A172 (cell line): ENCODE measurements at regions not wholly inside any gene's neighbourhood (a gene's known extent, or its start where the extent isn't known, plus 50 kb on each side); places are given as distances from the start of the nearest gene placed in this dataset.

Experiments used
- DNase-seq: peaks from one replicate; pipeline ENCODE4 v3.0.0-alpha.2; 2015; ENCODE audit warnings: low spot score

DNA sequence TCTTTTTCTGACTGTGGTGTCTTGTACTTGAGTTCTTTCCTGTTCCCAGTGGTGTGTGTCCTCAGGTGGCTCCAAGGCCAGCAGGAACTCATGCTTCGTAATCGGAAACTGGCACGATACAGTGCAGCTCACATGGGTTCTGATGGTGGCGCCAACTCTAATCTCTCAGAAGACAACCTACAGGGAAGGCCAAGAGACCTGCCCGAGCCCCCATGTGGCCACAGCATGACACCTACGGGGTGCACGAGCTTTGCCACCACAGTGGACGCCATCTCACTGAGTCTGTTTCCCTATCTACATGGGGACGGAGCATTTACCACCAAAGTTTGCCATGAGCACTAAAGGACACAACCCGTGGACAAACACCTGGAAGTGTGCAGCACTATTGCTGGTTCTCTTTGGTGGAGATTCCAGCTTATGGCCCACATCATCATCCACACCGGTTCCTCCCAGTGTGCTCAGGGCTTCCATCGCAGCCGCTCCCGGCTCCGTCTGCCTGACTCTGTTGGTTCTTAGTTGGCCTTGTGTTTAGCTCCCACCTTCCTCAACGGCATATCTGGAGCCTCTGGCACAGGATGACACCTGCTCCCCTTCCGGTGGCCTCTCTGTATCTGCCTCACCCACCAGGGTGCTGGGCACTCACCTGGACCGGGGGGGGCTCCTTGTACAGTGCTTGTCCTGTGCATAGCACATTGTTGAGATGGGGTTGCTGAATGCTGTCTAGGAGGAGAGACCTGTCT is 586.6 kb upstream of the MKI67 start:
- DNase-seq, result no peak

DNA sequence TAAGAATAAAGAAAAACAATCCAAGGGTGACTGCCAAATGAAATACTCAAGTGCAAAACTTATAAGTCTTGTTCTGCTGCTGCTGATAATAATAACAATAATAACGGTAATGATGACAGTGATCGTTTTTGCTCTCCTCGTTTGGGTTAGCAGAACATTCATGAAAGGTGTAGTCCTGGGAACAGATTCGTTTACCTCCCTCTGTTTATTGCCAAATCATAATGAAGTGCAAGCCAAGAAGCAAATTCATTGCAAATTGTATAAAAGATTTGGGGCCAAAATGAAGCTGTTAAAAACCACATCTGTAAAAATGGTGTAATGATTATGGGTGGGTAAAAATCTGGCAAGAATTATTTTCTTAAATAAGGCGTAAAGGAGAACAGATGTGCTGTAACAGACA is 587.2 kb upstream of the MKI67 start:
- DNase-seq, result no peak

DNA sequence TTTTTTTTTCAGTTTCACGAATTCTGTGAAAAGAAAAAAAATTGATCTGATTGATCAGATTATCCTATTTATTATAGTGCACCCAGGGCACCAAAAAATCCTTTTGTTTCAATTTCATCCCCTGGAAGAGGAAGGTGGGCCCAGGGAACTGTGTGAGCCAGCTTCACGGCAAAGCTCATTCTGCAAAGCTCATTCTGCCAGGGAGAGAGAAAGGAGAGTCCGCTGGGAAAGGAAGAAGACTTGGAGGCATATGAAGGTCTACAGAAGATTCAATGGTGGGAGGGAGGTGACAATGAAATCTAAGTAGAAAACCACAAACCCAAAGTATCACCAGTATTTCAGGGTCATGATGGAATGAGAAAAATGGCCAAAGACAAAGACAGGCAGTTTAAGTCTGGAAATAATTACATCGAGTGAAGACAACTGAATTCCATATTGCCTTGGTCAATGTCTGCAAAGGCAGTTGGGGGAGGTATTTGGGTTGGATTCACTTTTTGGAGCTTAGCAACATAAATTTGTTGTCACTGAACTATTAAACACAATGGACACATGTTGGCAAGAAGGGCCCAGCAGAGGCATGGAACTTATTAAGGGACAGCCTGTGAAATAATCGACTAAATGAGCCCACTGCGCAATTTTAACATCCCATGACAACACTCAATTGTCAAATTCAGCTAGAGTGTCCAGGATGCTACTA is 587.8 kb upstream of the MKI67 start:
- no peak for DNase-seq

DNA sequence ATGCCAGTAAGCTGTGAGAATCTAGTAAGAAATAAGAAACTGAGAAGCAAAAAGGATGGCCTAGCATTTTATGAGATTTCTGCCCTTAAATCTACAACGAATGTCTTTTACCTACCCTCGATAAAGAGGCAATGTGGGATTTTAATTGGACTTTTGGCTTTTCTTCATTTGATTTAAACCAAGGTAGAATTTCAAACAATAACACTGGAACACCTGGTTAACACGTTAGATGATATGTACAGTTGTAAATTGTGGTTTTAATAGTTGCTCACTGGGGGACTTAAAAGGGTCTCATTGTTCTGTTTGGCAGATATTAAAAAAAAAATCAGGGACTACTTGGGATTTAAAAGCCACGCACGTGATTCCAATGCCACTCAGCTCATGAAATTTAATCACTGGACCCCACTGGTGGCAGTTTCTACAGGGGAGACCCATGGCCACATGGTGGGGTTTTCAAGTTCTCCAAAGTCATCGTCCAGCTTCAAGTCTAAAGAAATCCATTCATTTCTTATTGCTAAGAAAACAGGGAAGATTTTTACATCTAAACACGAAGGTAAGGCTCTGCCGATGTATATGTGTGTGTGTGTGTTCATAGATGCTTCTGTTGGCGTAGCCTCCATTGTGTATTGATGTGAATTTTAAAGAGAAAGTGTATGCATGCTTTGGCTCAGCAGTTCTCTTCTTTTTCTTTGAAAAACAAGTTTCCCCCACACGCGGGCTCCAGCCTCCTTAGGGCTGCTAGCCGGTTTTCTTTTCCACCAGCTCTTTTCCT is 588.6 kb upstream of the MKI67 start:
- no peak for DNase-seq

DNA sequence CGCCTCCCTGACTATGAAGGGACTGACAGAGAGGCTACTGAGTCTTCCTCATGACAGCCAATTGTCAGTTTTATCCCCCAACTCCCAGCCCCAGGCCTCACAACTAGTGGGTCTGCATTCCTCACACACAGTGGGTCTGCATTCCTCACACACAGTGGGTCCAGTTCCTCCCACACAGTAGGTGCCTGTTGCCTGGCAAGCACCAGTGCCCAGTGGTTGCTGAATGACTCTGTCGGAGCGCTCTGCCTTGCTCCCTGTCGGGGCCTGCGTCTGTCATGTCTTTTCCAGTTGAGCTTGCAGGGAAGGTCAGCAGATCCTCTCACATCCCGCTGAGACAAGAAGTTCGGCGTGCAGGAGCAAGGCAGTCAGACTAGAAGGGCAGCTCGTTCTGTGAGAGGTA is 590.0 kb upstream of the MKI67 start:
- DNase-seq, result no peak

DNA sequence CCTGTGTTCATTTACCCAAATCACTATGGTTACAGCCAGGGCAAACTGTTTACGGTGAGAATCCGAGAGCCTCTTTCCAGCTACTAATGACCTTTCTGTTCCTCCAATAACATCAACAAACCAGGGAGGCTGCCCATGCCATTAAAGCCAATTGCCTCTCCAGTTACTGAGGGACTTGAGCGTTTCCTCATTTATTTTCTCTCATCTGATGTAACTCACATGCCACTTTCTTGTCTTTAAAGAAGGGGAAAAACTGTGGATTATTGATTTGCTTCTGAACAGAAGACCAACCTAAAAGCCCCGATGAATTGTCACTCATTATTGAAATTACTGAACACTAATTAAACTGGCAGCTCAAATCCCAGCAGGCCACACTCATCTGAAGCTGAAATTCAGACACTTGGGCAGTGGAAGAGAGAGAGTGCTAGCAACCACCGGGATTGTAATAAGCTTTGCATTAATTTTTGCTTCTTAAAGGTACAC is 595.8 kb upstream of the MKI67 start:
- no peak for DNase-seq

DNA sequence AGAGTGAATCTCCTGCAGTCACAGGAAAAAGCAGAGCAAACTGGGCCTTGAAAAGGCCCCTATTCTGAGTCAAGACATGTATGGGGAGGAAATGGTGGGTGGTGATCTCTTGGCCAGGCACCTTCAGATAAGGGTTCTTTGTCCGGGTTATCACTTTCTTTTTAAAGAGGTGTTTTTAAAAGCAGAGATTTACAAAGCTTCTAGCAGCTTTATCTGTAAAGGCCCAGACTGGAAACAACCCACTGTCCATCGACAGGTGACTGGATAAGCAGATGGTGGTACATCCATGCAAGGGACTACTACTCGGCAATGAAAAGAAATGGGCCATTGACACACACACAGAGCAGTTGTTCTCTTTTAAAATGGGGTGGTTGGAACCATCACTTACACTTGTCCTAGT is 596.7 kb upstream of the MKI67 start:
- DNase-seq, result no peak

DNA sequence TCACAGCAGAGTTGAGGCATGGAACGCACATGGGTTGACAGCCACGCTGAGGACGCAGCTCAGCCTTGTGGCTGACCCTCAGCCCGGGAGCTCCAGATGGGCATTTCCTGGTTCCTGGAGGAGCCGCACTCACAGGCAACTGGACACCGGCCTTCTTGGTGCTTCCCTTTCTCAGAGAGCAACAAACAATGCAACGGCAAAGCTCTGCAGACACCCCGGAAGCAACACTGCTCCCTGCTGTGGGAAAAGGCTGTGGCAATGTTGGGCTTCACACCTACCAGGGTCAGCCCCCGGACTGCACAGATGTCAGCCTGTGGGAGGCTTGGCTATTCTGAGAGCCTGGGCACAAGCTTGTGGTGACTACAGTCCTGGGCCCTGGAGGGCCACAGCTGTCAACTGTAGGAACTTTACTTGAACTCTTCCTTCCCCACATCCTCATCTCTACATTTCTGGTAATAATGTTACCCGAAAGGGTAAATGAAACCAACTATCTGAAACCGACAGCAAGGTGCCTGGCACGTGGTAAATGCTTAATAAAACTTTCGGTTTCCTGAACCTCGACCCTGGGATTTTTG is 597.5 kb upstream of the MKI67 start:
- no peak for DNase-seq

DNA sequence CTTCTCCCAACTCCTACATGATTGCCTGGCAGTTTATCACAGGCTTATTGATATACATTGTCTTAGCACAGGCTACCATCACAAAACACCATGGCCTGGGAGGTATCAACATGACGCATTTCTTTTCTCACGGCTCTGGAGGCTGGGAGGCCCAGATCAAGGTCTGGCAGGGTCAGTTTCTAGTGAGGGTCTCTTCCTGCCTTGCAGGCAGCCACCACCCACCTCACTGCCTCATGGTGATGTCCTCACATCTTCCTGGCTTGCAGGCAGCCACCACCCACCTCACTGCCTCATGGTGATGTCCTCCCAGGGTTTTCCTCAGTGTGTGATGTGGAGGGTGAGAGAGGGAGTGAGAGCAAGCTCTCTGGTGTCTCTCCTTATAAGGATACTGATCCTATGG is 599.3 kb upstream of the MKI67 start:
- DNase-seq, result no peak

DNA sequence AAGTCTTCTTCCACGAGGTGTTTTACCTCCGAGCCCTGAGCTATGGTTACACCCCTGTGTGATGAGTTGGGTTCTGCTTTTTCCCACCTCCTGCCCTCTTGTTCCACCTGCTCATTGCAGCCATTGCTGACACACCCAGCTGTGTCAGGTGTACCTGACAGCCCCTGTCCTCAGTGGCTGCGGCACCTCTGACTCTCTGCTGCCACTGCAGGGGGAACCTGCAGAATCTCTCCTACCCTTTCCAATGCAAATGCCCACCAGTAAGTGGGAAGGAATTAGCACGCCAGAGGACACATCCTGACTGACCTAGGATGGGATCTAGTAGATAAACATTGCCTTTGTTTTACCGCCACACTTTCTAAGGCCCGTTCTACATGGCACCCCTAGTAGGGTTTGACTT is 600.9 kb upstream of the MKI67 start:
- DNase-seq, result no peak

DNA sequence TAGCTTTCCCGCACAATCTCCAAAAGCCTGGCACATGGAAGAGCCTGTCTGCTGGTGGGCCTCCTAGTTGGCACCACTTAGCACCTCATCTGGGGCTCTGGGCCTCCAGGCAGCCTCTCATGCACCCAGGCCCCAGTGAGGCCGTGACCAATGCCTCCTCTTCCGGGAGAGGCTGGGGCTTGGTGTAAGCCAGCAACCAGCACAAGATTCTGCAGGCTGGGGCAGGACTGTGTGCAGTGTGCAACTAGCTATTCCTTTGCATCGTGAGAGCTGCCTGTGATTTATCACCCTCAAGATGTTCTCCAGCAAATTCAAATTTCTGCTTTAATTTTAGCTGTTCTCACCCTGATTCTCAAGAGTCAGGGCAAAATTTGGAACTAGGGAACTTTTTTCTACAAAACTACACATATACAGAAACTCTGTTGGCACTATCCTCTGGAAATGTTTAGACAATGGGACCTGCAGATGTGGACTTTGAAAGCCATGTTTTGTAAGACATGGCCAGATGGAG is 603.7 kb upstream of the MKI67 start:
- no peak for DNase-seq

DNA sequence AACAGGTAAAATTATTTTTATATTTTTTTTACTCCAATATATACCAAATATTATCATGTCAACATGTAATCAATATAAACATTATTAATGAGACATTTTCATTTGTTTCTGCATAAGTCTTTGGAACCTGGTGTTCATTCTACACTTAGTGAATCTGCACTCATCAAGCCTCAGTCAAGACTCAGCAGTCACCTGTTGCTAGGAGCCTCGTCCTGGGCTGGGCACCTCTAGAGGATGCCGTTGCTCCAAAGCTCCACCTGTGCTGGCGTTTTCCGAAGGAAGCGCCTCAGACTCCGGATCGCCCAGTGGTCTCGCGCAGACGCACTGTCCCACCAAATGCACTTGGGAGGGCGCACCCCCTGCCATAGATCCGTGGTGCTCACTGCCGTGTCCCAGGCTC is 604.7 kb upstream of the MKI67 start:
- no peak for DNase-seq

DNA sequence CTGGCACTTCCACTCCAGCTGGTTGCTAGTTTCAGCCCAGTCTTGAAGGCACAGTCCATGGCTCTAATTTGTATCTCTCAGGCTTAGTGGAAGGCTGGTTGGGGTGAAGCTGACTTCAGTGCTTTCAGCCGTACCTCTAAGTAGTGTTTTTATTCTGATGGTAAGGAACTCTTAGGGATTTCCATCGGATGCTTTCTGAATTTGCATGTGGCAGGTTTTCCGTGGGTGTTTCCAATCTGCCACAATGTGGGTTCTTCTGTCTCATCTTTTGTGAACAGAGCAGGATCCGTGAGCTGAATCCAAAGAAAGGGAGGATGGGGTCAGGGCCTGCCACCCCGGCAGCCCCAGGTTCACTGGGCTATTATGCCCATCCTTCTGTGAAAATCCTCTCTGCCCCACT is 607.9 kb upstream of the MKI67 start:
- DNase-seq, result no peak

DNA sequence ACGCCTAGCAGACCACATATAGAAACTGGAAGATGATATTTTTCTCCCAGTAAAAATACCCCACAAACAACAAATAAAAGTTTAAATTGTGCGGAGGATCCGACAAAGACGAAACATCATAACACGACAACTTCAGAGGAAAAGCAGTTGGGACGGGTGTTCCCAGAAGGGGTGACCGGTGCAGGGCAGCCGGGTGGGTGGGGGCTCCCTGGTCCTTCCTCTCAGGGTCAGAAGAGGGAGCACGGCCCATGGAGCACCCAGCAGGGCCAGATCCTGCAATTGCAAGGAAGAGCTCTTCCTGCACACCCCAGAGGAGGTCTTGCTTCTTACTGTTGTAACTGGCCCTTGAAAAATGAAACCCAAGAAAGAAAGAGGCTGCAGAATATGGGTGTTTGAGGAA is 608.5 kb upstream of the MKI67 start:
- DNase-seq, result no peak

DNA sequence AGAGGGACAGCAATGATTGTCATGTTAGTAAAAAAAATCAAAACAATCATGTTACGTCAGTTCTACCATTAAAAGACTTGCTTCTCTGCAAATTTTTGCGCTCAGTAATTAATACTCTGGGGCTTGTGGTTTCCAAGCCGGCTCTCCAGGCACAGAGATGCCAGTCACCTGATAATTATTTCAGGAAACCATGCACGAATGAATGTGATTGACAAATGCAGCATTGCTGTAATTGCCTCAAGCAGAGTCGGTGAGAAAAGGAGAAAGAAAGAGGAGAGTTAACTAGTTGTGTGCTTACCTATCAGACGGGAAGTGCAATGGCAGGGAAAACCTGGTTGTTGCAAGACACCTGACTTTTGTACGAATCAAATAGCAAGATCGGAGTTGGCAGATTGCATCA is 609.8 kb upstream of the MKI67 start:
- no peak for DNase-seq

DNA sequence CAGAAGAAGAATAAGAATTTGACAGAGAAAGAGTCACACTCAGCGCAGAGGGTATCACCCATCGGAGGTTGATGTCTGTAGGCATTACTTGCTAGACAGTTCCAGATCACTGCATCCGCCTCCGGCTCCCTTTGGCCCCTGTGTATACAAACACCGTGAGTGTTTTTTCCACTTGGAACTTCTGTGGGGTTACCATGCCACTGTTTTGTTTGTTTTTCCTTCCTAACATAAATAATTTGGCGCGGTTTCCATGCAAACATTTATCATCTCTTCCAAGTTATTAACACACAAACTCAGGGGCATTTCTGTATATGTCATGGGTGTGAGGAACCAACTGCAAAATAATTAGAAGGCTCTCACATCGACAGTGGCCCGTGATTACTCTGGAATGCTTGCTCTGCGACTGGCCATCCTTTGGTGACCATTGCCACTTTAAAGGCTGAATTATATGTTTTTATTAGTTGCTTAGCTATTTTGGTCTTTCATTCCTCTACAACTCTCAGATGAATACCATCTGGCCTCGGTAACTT is 612.2 kb upstream of the MKI67 start:
- DNase-seq, result no peak

DNA sequence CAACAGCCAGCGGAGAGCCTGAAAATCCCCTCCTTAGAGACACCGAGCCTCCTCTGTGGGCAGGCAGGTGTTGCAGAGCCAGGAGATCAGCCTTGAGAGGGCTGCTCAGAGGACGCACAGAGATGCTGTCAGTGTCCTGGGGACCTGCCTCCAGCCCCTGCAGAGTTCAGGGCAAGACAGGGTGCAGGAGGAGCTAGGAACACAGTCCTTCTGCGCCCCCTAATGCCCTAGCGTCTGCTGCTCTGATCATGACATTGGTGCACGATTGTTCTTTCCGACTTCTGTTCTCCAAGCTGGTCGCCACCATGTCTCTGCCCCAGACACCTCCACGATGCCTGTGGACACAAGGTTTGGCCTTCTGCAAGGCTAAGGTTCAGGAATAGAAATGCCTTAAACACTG is 613.7 kb upstream of the MKI67 start:
- no peak for DNase-seq

DNA sequence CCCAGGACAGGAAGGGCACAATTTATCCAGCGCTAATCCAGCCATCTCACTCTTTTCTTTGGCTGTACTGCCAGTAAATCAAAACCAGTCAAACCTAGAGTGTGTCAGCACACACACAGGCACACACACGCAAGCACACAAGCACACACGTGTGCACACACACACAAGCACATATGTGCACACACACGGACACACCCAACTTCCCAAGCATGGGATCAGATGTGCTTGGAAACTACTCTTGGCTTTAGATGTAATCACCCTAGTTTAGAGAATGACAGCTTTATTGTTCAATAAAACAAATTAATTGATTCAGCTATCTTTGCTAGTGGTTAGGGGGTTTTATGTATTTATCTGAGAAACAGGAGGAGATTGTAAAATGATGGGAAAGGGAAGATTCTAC is 615.0 kb upstream of the MKI67 start:
- no peak for DNase-seq

DNA sequence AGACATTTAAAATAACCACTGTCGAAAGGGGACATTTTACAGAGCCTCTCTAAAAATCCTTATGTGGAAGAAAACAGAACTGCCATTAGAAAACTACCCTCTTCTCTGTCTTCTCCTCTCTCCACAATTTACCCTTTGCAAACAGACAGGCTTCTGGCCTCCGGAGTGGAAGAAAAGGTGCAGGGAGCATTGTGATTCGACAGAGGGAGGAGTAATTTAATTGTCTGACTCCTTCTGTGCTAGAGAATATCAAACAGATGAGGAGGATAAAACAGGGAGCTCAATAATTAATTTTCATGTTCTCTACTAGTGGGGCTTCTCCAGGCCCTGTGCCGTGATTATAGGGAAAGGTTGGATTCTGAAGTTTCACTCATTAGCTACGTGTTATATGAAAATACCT is 615.5 kb upstream of the MKI67 start:
- no peak for DNase-seq

DNA sequence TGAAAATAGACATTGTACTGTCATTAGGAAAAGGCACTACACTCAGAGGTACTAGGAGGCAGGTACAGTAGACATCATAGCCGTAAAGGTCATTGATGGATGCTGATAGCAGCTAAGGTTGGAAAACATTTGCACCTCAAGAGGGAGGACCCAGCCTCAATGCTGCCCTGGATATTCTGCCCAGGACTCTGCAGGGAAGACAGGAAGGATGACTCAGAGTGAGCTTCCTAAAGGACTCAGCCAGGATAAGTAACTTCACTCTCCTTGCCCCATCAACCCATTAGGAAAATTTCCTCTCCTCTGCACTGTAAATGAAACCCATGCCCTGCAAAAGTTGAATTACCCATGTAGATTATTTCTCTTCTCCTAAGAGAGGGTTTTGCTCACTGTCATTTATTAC is 617.9 kb upstream of the MKI67 start:
- DNase-seq, result no peak

DNA sequence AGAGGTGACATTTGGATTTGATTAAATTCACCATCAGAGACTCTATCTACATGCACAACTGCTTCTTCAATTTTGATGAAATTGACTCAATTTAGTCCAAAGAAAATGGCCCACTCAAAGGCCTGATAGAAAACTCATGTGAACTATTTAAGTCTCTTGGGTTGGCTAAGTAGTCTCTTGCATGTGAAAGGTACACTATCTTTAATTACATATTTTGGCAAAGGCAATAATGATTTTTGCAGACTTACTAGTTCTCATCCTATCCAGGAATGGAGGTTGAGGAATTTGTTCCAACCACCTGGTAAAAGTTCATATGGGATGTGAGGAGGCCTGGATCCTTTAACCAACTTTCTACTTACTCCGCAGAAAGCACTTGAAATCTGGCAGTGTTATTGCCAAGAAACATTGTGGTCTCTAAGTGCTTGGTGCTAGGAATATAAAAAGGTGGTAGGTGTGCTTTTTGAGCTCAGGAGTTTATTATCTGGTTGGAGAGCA is 618.6 kb upstream of the MKI67 start:
- DNase-seq, result no peak
